Ramos (cell line): ENCODE measurements at regions not wholly inside any gene's neighbourhood (a gene's known extent, or its start where the extent isn't known, plus 50 kb on each side); places are given as distances from the start of the nearest gene placed in this dataset.

ENCODE experiments used
- in situ Hi-C: fragments of 300-500 bp; cut with MboI; formaldehyde crosslinking; loops from one replicate; pipeline ENCODE4 v1.14.3; 2022; ENCODE audit warnings: low sequenced_read_pairs; ENCODE audit not compliant: unreplicated experiment

DNA sequence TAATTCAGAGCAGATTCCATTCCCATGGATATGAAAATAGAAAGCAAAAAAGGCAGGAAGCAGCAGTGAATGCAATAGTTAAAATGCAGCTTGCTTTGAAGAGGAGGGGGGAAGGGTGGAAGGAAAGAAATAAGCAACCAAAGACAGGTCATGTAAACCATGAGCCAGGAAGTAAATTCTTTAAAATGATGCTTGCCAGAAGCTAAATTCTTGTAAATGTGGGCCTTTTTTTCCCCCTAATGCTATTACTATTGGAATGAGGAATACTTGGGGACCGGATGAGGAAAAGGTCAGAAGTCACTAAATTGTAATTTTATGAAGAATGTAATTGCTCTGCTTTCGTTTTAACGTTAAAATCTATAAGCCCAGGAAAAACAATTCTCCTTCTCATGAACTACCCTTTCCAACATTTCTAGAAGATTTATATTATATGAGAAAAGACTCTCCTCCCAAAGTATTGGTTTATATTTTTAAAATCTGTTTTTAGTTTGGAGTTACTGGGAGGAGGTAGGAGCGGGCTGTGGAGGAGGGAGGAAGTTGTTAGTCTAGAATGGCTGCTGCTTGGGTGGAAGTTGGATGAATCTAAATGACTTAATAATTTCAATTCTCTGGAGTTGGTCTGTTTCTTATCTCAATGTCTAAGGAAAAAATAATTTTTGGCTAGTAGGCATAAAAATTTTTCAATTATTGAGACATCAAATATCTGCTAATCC lies 77.6 kb upstream of the PCDH18 start:
- in situ Hi-C loops, result no loop called here

DNA sequence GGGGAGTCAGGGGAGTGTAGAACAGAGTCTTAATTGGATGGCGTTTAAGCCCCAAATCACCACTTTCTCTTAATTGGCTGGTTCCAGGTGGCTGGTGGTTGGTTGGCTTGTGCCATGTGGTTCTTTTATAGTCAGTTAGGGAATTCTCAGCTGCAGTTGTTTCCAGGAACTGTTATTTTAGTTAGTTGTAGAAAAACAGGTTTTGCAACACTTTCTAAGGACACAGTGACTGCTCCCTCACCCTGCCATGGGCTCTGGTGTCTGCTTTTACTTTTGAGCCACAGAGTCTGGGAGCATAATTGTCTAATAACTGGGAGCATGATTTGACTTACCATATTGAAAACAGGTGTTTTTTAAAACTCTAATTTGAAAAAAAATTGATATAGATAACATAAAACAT lies 75.8 kb upstream of the PCDH18 start:
- in situ Hi-C loops, result no loop called here

DNA sequence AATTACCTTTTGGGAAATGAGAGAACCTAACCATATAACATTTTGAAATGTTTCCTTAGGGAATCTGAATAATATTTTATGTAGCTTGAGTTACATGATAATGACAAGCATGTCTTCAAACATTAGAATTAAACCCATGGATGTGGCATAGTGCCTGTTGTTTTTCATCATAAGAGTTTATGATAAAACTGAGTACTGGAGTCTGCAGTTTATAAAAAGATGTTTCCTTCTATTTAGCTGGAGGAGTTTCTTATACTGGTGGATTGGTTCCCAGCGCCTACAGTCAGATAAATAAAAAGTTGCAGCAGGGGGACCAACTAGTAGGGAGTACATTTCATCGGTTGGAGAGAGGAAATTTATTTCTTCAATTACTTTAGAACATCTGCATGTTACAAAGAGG lies 70.1 kb upstream of the PCDH18 start:
- in situ Hi-C loops, result no loop called here

DNA sequence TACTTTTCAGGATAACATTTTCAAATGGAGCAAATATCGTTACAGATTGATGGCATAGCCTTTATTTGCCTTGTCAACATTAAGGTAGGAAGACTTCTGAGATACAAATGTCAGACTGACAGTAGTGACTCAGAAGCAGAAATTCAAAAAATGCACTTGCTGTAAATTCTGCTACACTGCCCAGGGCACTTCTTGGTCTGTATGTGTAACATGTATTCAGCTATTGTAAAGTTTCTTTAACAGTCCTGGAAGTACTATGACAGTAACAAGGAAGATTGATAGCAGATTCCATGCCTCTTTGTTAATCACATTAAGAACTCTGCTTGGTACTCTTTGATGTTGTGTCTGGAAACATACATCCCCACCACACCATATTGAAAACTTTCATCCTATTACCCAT lies 69.6 kb upstream of the PCDH18 start:
- in situ Hi-C loops, result no loop called here

DNA sequence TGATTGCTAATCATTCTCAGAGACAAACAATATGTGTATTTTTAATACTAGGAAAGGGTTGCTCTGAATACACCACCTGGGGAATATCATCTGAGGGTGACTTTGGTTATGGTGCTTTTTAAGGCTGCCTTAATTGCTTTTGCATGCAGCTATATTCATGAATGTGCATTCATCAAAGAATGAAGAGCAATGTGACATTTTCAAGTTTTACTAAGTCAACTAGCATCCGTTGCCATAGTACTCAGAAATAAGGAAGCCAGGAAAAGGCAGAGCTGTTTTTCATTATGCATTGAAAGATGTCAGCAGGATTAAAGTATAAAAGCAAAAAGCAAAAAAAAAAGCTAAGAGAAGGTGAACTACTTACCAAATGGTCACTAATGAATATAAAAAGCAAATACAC lies 67.4 kb upstream of the PCDH18 start:
- in situ Hi-C loops, result no loop called here

DNA sequence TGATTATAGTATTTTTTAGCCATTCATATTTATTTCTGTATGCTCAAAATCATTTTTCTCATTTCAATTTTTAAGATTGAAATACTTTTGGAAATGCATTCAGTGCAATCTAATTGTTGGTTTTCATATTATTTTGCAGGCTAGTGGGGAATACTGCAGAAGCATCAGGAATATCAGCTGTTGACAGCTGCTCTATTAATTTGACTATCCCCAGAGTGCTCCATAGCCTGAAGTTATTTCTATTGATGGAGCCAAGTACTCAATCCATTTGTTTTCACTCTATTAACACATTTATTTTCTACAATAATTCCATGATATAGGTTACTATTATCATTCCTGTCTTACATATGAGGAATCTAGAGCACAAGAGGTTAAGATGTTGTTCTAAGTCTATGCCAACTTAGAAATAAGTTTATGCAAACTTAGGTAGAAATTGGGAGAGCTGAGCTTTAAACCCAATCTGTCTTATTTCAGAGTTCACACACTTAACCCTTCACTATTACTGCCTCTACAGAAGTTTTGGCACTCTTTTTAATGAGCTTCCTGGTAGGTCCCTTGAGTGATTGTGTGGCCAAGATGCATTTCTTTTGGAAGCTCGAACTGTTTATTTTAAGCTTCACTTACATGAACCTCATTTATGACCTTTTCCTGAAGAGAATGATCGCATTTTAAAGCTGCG lies 65.6 kb upstream of the PCDH18 start:
- in situ Hi-C loops, result no loop called here

DNA sequence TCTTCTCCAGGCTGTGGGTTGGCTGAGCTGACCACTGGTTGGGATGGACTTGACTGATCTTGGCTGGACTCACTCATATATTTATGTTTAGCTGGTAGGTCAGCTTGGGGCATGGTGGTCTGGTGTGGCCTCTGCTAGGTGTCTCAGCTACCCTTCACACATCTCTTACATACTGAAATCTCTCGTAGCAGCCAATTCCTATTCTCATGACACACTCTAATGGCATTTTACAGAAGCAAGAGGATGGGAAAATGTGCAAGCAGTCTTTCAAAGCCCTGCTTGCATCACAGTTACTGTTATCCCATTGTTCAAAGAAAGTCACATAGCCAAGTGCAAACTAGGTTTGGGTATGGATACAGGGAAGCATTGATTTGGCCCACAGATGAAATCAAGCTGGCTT lies 55.5 kb upstream of the PCDH18 start:
- in situ Hi-C loops, result no loop called here

DNA sequence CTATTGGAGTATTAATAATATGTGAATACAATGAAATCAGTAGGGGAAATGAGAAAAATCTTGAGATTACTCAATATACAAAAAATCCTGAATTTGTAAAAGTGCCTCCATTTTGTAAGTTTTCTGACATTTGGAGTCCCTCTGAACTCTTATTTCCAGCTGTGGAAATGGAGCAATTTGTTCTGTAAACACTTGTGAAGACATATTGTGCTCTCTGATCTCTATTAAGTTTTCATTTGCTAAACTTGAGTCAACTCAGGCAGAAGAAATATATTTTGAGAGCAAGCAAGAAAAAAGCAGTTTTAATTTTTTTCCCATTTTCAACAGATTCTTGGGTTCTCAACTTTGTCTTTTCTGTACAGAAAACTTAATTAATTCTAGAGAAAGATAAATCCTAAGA lies 51.4 kb upstream of the PCDH18 start:
- in situ Hi-C loops, result no loop called here
